HAP-1 (cell line): ENCODE measurements at regions not wholly inside any gene's neighbourhood (a gene's known extent, or its start where the extent isn't known, plus 50 kb on each side); places are given as distances from the start of the nearest gene placed in this dataset.
"Not testable (repeated sequence)": the region's sequence is repeated elsewhere in the genome, so short reads cannot be mapped to it uniquely, and the experiment has no call there.

Experiments used
- DNase-seq, 2 experiments: peaks; one replicate each; pipeline ENCODE4 v3.0.0-alpha.2; 2016 to 2020; ENCODE audit warnings: low spot score in 2 of 2
- H3K27me3 ChIP-seq: fragments of 250-450 bp; sonication (Bioruptor Pico); 2 replicates; pipeline ENCODE4 v1.5.1; 2020; ENCODE audit warnings: low read depth, mild to moderate bottlenecking, moderate library complexity
- H3K36me3 ChIP-seq: fragments of 250-450 bp; sonication (Bioruptor Pico); replicated peaks from 2 replicates; pipeline ENCODE4 v1.5.1; 2020; ENCODE audit warnings: mild to moderate bottlenecking
- H3K4me1 ChIP-seq: fragments of 250-450 bp; sonication (Bioruptor Pico); 2 replicates; pipeline ENCODE4 v1.5.1; 2020; ENCODE audit warnings: mild to moderate bottlenecking
- H3K4me3 ChIP-seq: fragments of 250-450 bp; sonication (Bioruptor Pico); 2 replicates; pipeline ENCODE4 v1.5.1; 2020; ENCODE audit warnings: mild to moderate bottlenecking, moderate library complexity
- H3K9me3 ChIP-seq: fragments of 250-450 bp; sonication (Bioruptor Pico); 2 replicates; pipeline ENCODE4 v1.5.1; 2020; ENCODE audit warnings: mild to moderate bottlenecking, moderate library complexity
- in situ Hi-C: fragments of 300-500 bp; cut with MboI; formaldehyde crosslinking; loops from 3 replicates; pipeline ENCODE4 v1.14.3; 2020; ENCODE audit warnings: low sequenced_read_pairs, inconsistent platforms, mixed read lengths

DNA sequence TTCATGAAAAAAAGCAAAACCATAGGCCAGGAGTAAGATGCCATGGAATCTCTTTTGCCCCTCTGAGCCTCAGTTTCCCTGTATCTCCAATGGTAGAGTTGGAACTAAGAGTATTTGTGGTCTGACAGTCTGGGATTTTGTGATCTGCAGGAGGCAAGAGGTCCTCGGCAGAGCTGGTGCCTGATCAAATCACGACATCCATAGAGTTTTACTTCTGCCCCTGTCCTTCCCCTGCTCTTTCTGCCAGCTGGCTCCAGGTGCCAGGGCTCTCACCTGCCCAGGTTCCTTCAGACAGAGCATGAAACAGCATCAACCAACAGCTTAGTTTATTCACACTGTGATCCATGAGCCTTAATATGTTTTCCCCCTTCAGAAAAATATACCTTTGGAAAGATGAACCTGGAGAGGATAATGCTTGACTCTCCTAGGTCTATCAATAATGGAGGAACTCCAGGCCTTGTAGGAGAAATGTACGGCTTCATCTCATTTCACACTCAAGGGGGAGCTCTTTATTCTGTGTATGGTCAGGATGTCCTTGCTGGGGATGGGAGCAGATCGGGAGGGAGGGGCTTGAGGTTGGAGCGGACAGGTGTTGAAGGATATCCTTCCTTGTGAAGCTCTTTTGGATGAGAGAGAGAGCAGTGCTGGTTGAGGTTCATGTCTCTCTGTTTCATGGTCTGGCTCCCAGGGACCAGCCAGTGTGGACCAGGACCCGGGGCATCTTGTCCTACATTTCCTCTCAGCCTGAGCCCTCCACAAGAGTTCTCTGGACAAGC is 309.9 kb downstream of the RPLP1 start:
- in situ Hi-C loops: no loop called here
- Histone ChIP-seq H3K36me3 (no peaks in the 10 kb centered on the region), H3K27me3 (no peaks in the 10 kb centered on the region), H3K4me1 (no peaks in the 10 kb centered on the region), H3K9me3 (no peaks in the 10 kb centered on the region; the same call in 1 of the 2 replicates), H3K4me3 (no peak overlapping the region)
- DNase-seq: peak; percentile 44 to 50

DNA sequence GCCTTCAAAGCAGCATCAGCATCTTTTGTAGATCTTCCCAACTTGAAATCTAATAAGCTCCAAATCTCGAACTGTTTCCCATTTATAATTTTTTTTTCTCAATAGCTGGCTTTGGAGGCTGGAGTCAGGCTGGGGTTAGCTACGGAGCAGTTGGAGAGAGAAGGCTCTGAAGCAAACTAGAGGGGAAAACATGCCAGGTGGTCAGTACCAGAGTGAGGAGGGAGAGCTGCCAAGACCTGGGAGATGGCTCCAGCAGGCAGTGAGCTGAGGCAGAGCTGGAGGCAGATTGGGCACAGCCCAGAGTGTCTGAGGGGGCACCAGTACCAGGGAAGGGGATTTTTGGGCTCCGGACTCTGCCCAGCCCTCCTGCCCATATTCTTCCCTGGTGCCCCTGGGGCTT is 311.2 kb downstream of the RPLP1 start:
- DNase-seq: no peak
- peaks cover 3% of the 10 kb centered on the region for H3K9me3 ChIP-seq
- H3K27me3 ChIP-seq: no peaks in the 10 kb centered on the region
- no peaks in the 10 kb centered on the region for H3K36me3 ChIP-seq
- H3K4me3 ChIP-seq: no peak overlapping the region
- in situ Hi-C loops: no loop called here
- H3K4me1 ChIP-seq: no peaks in the 10 kb centered on the region

DNA sequence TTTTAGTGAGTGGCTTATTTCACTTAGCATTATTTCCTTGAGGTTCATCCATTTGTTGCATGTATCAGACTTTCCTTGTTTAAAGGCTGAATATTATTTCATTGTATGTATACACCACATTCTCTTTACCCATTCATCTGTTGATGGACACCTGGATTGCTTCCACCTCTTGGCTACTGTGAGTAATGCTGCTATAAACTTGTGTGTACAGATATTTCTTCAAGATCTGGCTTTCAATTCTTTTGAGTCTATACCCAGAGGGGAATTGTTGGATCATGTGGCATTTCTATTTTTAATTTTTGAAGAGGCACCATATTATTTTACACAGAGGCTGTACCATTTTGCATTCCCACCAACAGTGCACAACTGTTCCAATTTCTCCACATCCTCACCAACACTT is 313.5 kb downstream of the RPLP1 start:
- DNase-seq: no peak
- 0 out of 2 replicates have a peak, but pooled peaks cover 2% of the 10 kb centered on the region for H3K4me1 ChIP-seq
- H3K9me3 ChIP-seq: peaks cover 3% of the 10 kb centered on the region
- H3K36me3 ChIP-seq: no peaks in the 10 kb centered on the region
- in situ Hi-C loops: no loop called here
- no peak overlapping the region for H3K4me3 ChIP-seq
- H3K27me3 ChIP-seq: no peaks in the 10 kb centered on the region

DNA sequence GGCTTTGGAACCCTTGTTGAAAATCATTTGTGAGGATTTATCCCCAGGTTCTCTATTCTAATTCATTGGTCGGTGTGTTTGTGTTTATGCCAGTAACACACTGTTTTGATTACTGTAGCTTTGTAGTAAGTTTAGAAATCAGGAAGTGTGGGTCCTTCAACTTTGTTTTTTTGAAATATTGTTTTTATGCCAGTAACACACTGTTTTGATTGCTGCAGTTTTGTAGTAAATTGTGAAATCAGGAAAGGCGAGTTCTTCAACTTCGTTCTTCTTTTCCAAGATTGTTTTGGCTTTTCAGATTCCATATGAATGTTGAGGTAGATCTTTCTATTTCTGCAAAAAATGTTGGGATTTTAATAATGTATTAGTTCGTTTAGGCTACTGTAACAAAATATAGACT is 314.6 kb downstream of the RPLP1 start:
- no peaks in the 10 kb centered on the region for H3K27me3 ChIP-seq
- H3K9me3 ChIP-seq: peaks cover 3% of the 10 kb centered on the region
- H3K36me3 ChIP-seq: no peaks in the 10 kb centered on the region
- H3K4me3 ChIP-seq: no peak overlapping the region
- H3K4me1 ChIP-seq: 0 out of 2 replicates have a peak, but pooled peaks cover 2% of the 10 kb centered on the region
- no peak for DNase-seq
- in situ Hi-C loops: no loop called here

DNA sequence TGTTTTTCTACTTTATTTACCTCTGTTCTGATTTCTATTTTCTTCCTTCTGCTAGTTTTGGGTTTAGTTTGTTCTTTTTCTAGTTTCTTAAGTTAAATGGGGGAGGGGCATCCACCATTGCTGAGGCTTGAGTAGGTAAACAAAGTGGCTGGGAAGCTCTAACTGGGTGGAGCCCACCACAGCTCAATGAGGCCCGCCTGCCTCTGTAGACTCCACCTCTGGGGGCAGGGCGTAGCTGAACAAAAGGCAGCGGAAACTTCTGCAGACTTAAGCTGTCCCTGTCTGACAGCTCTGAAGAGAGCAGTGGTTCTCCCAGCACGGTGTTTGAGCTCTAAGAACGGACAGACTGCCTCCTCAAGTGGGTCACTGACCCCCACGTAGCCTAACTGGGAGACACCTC is 316.7 kb downstream of the RPLP1 start:
- DNase-seq: peak in 1 of 2 experiments; percentile 78
- H3K4me1 ChIP-seq, H3K27me3 ChIP-seq, H3K36me3 ChIP-seq, in situ Hi-C loops, H3K9me3 ChIP-seq, H3K4me3 ChIP-seq: not testable (repeated sequence)

DNA sequence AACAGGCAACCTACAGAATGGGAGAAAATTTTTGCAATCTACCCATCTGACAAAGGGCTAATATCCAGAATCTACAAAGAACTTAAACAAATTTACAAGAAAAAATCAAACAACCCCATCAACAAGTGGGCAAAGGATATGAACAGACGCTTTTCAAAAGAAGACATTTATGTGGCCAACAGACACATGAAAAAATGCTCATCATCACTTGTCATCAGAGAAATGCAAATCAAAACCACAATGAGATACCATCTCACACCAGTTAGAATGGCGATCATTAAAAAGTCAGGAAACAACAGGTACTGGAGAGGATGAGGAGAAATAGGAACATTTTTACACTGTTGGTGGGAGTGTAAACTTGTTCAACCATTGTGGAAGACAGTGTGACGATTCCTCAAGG is 321.6 kb downstream of the RPLP1 start:
- in situ Hi-C loops, H3K4me1 ChIP-seq: not testable (repeated sequence)

DNA sequence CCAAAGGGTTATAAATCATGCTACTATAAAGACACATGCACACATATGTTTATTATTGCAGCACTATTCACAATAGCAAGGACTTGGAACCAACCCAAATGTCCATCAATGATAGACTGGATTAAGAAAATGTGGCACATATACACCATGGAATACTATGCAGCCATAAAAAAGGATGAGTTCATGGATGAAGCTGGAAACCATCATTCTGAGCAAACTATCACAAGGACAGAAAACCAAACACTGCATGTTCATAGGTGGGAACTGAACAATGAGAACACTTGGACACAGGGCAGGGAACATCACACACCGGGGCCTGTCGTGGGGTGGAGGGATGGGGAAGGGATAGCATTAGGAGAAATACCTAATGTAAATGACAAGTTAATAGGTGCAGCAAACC is 322.1 kb downstream of the RPLP1 start:
- H3K4me3 ChIP-seq, H3K36me3 ChIP-seq: not testable (repeated sequence)

More for the DNA sequence above, 321.6 kb downstream of the RPLP1 start:
- not testable (repeated sequence) for H3K9me3 ChIP-seq, H3K36me3 ChIP-seq, DNase-seq, H3K27me3 ChIP-seq, H3K4me3 ChIP-seq

DNA sequence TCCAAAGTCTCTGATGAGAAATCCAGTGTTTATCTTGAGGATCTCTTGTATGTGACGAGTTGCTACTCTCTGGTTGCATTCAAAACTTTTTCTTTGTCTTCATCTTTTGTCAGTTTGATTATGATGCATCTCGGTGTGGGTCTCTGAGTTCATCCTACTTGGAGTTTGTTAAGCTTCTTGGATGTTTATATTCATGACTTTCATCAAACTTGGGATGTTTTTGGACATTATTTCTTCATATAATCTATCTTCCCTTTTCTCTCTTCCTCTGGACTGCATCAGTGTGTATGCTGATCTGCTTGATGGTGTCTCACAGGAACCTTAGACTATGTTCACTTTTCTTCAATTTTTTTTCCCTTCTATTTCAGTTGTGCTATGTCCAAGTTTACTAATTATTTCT is 320.4 kb downstream of the TLE3 start:
- Histone ChIP-seq H3K36me3 (no peaks in the 10 kb centered on the region), H3K4me1 (no peaks in the 10 kb centered on the region), H3K4me3 (no peak overlapping the region), H3K27me3 (peaks cover 7% of the 10 kb centered on the region), H3K9me3 (peaks cover 5% of the 10 kb centered on the region)
- DNase-seq: no peak
- in situ Hi-C loops: no loop called here

More for the DNA sequence above, 322.1 kb downstream of the RPLP1 start:
- H3K4me1 ChIP-seq, DNase-seq, H3K27me3 ChIP-seq, in situ Hi-C loops, H3K9me3 ChIP-seq: not testable (repeated sequence)

DNA sequence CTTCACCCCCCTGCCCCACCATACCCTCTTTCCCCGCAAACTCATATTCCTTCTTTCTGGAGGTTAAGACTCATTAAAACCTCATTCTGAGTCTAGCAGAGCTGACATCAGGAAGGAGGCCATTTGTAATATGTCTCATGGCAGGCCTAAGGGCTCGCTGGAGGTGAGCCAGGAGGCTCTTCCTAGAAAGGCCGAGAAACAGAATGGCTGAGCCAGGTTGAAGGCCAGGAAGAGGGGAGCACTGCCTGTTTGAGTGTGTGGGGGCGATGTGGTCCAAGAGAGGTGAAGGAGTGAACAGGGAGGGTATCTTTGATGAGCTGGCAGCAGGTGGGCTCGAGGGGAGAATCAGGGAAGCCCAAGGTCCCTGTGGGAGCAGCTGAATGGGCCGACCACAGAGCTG is 317.3 kb downstream of the TLE3 start:
- no peaks in the 10 kb centered on the region for H3K36me3 ChIP-seq
- no peaks in the 10 kb centered on the region for H3K4me1 ChIP-seq
- no peak for DNase-seq
- peaks cover 14% of the 10 kb centered on the region; the same call in 1 of the 2 replicates for H3K27me3 ChIP-seq
- H3K9me3 ChIP-seq: peaks cover 3% of the 10 kb centered on the region; the same call in 1 of the 2 replicates
- in situ Hi-C loops: no loop called here
- H3K4me3 ChIP-seq: no peak overlapping the region

DNA sequence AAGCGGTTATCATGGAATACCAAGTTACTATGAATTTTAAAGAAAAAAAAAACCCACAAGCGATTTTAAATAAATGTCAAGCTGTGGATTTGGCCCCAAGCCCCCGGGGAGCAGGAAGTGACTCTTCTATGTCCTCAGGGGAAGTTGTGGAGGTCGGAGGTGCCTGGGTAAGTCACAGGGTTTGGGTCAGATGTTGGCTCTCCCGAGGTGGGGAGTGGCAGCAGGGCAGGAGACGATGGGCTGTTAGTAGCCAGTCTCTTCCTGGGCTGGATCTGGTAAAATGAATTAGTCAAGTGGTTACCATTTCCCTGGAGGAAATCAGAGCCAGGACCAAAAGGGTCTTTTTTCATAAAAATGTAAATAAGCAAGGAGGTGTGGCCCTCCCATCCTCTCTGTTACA is 316.7 kb downstream of the TLE3 start:
- in situ Hi-C loops: no loop called here
- no peak for DNase-seq
- H3K4me1 ChIP-seq: no peaks in the 10 kb centered on the region
- H3K9me3 ChIP-seq: peaks cover 3% of the 10 kb centered on the region; the same call in 1 of the 2 replicates
- no peak overlapping the region for H3K4me3 ChIP-seq
- no peaks in the 10 kb centered on the region for H3K36me3 ChIP-seq
- H3K27me3 ChIP-seq: peaks cover 14% of the 10 kb centered on the region; the same call in 1 of the 2 replicates

DNA sequence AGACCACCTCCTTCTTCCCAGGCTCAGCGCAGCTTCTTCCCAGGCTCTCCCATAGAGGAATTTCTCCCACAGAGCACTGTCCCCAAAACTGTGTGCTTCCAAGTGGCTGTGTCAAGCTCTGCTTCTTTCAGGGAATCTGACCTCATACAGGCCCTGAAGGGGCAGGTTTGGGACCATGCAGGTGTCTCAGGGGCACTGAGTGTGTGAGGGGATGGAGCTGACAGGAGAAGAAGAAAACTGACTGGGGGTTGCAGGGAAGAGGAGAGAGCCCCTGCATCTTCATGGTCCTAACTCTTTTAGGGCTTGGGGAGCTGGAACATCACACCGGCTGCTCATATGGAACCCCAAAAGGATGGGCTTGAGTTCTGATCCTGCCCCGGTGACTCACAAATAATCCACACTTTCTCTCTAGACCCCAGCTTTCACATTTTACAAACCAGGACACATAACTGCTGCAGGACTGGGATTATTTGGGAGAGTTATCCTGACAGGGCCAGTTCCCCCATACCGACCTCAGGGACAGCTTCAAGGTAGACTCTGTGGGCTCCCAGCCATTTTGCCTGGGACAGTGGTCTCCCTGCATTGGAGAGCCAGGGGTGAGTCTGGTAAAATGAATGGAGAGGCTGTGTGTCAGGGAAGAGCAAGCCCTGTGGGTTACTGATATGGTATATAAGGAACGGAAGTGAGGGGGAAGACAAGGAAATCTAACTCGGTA is 316.1 kb downstream of the TLE3 start:
- Histone ChIP-seq H3K27me3 (peaks cover 14% of the 10 kb centered on the region; the same call in 1 of the 2 replicates), H3K9me3 (peaks cover 3% of the 10 kb centered on the region; the same call in 1 of the 2 replicates), H3K4me1 (no peaks in the 10 kb centered on the region), H3K36me3 (no peaks in the 10 kb centered on the region), H3K4me3 (no peak overlapping the region)
- in situ Hi-C loops: no loop called here
- no peak for DNase-seq

DNA sequence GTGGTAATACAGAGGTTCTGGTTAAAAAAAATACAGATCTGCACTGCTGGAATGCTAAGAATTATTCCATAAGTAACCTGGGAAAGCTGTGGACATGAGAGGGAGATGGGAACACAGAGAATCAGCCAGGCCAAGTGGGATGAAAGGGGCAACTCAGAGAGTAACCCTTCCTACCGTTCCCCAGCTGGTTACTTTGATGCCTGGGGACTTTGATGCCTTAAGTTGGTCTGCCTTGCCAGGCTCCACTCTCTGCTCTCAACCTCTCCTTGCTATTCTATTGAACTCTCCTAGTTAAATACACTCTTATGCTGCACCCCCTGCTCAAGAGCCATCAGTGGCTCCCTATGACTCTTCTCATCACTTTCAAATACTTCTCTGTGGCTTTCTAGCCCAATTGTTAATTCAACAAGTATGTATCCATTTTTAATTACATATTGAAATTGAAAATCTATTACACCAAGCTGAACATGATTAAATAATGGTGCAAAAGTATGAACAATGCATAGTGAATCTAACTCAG is 315.5 kb downstream of the TLE3 start:
- in situ Hi-C loops: no loop called here
- Histone ChIP-seq H3K4me1 (no peaks in the 10 kb centered on the region), H3K27me3 (peaks cover 14% of the 10 kb centered on the region; the same call in 1 of the 2 replicates), H3K36me3 (no peaks in the 10 kb centered on the region), H3K4me3 (no peak overlapping the region), H3K9me3 (peaks cover 3% of the 10 kb centered on the region; the same call in 1 of the 2 replicates)
- no peak for DNase-seq

DNA sequence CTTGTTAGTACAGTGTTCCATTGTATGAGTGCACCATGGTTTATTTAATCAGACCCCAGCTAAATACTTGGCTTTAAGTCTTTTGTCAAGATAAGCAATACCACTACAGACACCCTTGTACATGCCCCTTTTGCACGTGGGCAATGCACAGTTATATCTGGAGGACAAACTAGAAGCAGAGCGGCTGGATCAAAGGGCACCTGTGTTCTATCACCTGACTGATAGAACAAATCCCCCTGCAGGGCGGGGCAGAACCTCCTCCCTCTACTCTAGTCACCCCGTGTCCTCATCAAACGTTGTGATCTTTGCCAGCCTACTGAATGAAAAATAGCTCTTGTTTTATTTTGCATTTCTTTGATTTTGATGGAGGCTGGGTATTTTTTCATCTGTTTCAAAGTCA is 314.9 kb downstream of the TLE3 start:
- Histone ChIP-seq H3K27me3 (peaks cover 14% of the 10 kb centered on the region; the same call in 1 of the 2 replicates), H3K36me3 (no peaks in the 10 kb centered on the region), H3K4me3 (no peak overlapping the region), H3K4me1 (no peaks in the 10 kb centered on the region), H3K9me3 (no peaks in the 10 kb centered on the region)
- DNase-seq: no peak
- in situ Hi-C loops: no loop called here

DNA sequence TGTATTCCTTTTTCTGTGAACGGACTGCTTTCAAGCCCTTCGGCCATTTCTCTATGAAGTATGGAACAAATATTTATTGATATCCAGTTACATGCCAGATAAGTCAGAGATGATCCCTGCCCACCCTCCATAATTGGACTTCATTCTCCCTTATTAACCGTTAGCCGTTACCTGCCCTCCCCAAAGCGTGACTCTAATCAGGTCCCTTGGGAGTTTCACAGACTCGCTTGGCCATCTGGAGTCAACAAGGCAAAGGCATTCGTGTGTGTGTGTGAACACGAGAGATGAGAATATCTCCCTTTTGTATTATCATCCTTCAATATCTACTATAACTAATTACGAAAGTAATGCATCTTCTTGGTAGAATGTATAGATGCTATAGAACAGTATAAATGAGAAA is 314.5 kb downstream of the TLE3 start:
- in situ Hi-C loops: no loop called here
- peaks cover 14% of the 10 kb centered on the region for H3K27me3 ChIP-seq
- DNase-seq: no peak
- no peaks in the 10 kb centered on the region for H3K4me1 ChIP-seq
- no peak overlapping the region for H3K4me3 ChIP-seq
- H3K9me3 ChIP-seq: no peaks in the 10 kb centered on the region
- no peaks in the 10 kb centered on the region for H3K36me3 ChIP-seq
